ENCODE measurements at regions not wholly inside any gene's neighbourhood (a gene's known extent, or its start where the extent isn't known, plus 50 kb on each side); places are given as distances from the start of the nearest gene placed in this dataset.

GRCh38 chr4:31964685-31965084, 1244.5 kb downstream of the PCDH7 start:
- Mint-ChIP-seq H3K36me3 (ENCODE audit: insufficient read depth) (no peaks in the 10 kb centered on the region), H3K27ac (ENCODE audit: low read depth) (no peak overlapping the region), H3K9me3 (peaks cover 15% of the 10 kb centered on the region), H3K27me3 (no peaks in the 10 kb centered on the region), H3K4me3 (no peak overlapping the region), H3K4me1 (no peaks in the 10 kb centered on the region)
- DNase-seq (ENCODE audit: low spot score in 2 of 2) (no peak), ATAC-seq (replicated peaks; ENCODE audit: extremely low read depth, poor library complexity, severe bottlenecking) (no peak)

- ATAC-seq (replicated peaks; ENCODE audit: extremely low read depth, poor library complexity, severe bottlenecking): no peak
- H3K27ac Mint-ChIP-seq (ENCODE audit: low read depth): no peak overlapping the region
Measured at GRCh38 chr4:31968842-31969241, 1248.7 kb downstream of the PCDH7 start.

GRCh38 chr4:31974490-31975002, 1254.4 kb downstream of the PCDH7 start:
- DNase-seq (ENCODE audit: low spot score in 2 of 2) (no peak), ATAC-seq (replicated peaks; ENCODE audit: extremely low read depth, poor library complexity, severe bottlenecking) (no peak)
- Mint-ChIP-seq H3K27me3 (no peaks in the 10 kb centered on the region), H3K36me3 (ENCODE audit: insufficient read depth) (no peaks in the 10 kb centered on the region), H3K27ac (ENCODE audit: low read depth) (no peak overlapping the region), H3K4me1 (no peaks in the 10 kb centered on the region), H3K9me3 (peaks cover 15% of the 10 kb centered on the region), H3K4me3 (no peak overlapping the region)

More at GRCh38 chr4:31968842-31969241, 1248.7 kb downstream of the PCDH7 start:
- DNase-seq (ENCODE audit: low spot score in 2 of 2): no peak
- Mint-ChIP-seq H3K9me3 (no peaks in the 10 kb centered on the region), H3K27me3 (no peaks in the 10 kb centered on the region), H3K4me3 (no peak overlapping the region), H3K4me1 (no peaks in the 10 kb centered on the region), H3K36me3 (ENCODE audit: insufficient read depth) (no peaks in the 10 kb centered on the region)

- no peak overlapping the region for H3K27ac Mint-ChIP-seq (ENCODE audit: low read depth)
- no peaks in the 10 kb centered on the region for H3K27me3 Mint-ChIP-seq
- no peak for ATAC-seq (replicated peaks; ENCODE audit: extremely low read depth, poor library complexity, severe bottlenecking)
- DNase-seq (ENCODE audit: low spot score in 2 of 2): no peak
- no peaks in the 10 kb centered on the region for H3K36me3 Mint-ChIP-seq (ENCODE audit: insufficient read depth)
- no peaks in the 10 kb centered on the region for H3K4me1 Mint-ChIP-seq
- peaks cover 18% of the 10 kb centered on the region for H3K9me3 Mint-ChIP-seq
- no peak overlapping the region for H3K4me3 Mint-ChIP-seq
Measured at GRCh38 chr4:31979988-31980387, 1259.8 kb downstream of the PCDH7 start.

GRCh38 chr4:31983246-31983645, 1263.1 kb downstream of the PCDH7 start:
- DNase-seq (ENCODE audit: low spot score in 2 of 2): no peak
- Mint-ChIP-seq H3K9me3 (peaks cover 13% of the 10 kb centered on the region), H3K27me3 (no peaks in the 10 kb centered on the region), H3K4me1 (no peaks in the 10 kb centered on the region), H3K36me3 (ENCODE audit: insufficient read depth) (no peaks in the 10 kb centered on the region), H3K4me3 (no peak overlapping the region), H3K27ac (ENCODE audit: low read depth) (no peak overlapping the region)
- no peak for ATAC-seq (replicated peaks; ENCODE audit: extremely low read depth, poor library complexity, severe bottlenecking)

- H3K36me3 Mint-ChIP-seq (ENCODE audit: insufficient read depth): no peaks in the 10 kb centered on the region
- H3K9me3 Mint-ChIP-seq: peaks cover 10% of the 10 kb centered on the region
- no peaks in the 10 kb centered on the region for H3K4me1 Mint-ChIP-seq
- DNase-seq (ENCODE audit: low spot score in 2 of 2): no peak
- no peak overlapping the region for H3K4me3 Mint-ChIP-seq
- no peak for ATAC-seq (replicated peaks; ENCODE audit: extremely low read depth, poor library complexity, severe bottlenecking)
- no peaks in the 10 kb centered on the region for H3K27me3 Mint-ChIP-seq
- no peak overlapping the region for H3K27ac Mint-ChIP-seq (ENCODE audit: low read depth)
Measured at GRCh38 chr4:31983677-31984076, 1263.5 kb downstream of the PCDH7 start.

- no peaks in the 10 kb centered on the region for H3K4me1 Mint-ChIP-seq
- H3K27ac Mint-ChIP-seq (ENCODE audit: low read depth): no peak overlapping the region
- no peaks in the 10 kb centered on the region for H3K27me3 Mint-ChIP-seq
- ATAC-seq (replicated peaks; ENCODE audit: extremely low read depth, poor library complexity, severe bottlenecking) (no peak), DNase-seq (ENCODE audit: low spot score in 2 of 2) (no peak)
- peaks cover 6% of the 10 kb centered on the region for H3K9me3 Mint-ChIP-seq
- H3K4me3 Mint-ChIP-seq: no peak overlapping the region
- H3K36me3 Mint-ChIP-seq (ENCODE audit: insufficient read depth): no peaks in the 10 kb centered on the region
Measured at GRCh38 chr4:31984872-31985271, 1264.7 kb downstream of the PCDH7 start.

GRCh38 chr4:31995943-31996901, 1276.1 kb downstream of the PCDH7 start:
- no peaks in the 10 kb centered on the region for H3K4me1 Mint-ChIP-seq
- H3K27ac Mint-ChIP-seq (ENCODE audit: low read depth): no peak overlapping the region
- H3K9me3 Mint-ChIP-seq: peaks cover 9% of the 10 kb centered on the region
- ATAC-seq (replicated peaks; ENCODE audit: extremely low read depth, poor library complexity, severe bottlenecking) (no peak), DNase-seq (ENCODE audit: low spot score in 2 of 2) (no peak)
- H3K27me3 Mint-ChIP-seq: no peaks in the 10 kb centered on the region
- H3K4me3 Mint-ChIP-seq: no peak overlapping the region
- H3K36me3 Mint-ChIP-seq (ENCODE audit: insufficient read depth): no peaks in the 10 kb centered on the region

- no peaks in the 10 kb centered on the region for H3K4me1 Mint-ChIP-seq
- H3K27ac Mint-ChIP-seq (ENCODE audit: low read depth): no peak overlapping the region
- H3K27me3 Mint-ChIP-seq: no peaks in the 10 kb centered on the region
- ATAC-seq (replicated peaks; ENCODE audit: extremely low read depth, poor library complexity, severe bottlenecking) (no peak), DNase-seq (ENCODE audit: low spot score in 2 of 2) (no peak)
- no peaks in the 10 kb centered on the region for H3K36me3 Mint-ChIP-seq (ENCODE audit: insufficient read depth)
- H3K9me3 Mint-ChIP-seq: peaks cover 11% of the 10 kb centered on the region
- H3K4me3 Mint-ChIP-seq: no peak overlapping the region
Measured at GRCh38 chr4:31998807-31999206, 1278.6 kb downstream of the PCDH7 start.

- no peaks in the 10 kb centered on the region for H3K27me3 Mint-ChIP-seq
- no peak for ATAC-seq (replicated peaks; ENCODE audit: extremely low read depth, poor library complexity, severe bottlenecking)
- H3K27ac Mint-ChIP-seq (ENCODE audit: low read depth): no peak overlapping the region
- H3K4me1 Mint-ChIP-seq: no peaks in the 10 kb centered on the region
- no peak overlapping the region for H3K4me3 Mint-ChIP-seq
- no peaks in the 10 kb centered on the region for H3K36me3 Mint-ChIP-seq (ENCODE audit: insufficient read depth)
- H3K9me3 Mint-ChIP-seq: peaks cover 15% of the 10 kb centered on the region
- no peak for DNase-seq (ENCODE audit: low spot score in 2 of 2)
Measured at GRCh38 chr4:31999848-32000247, 1279.7 kb downstream of the PCDH7 start.

- Mint-ChIP-seq H3K4me3 (no peak overlapping the region), H3K27me3 (no peaks in the 10 kb centered on the region), H3K4me1 (no peaks in the 10 kb centered on the region), H3K36me3 (ENCODE audit: insufficient read depth) (no peaks in the 10 kb centered on the region), H3K9me3 (peaks cover 20% of the 10 kb centered on the region), H3K27ac (ENCODE audit: low read depth) (no peak overlapping the region)
- ATAC-seq (replicated peaks; ENCODE audit: extremely low read depth, poor library complexity, severe bottlenecking): no peak
- no peak for DNase-seq (ENCODE audit: low spot score in 2 of 2)
Measured at GRCh38 chr4:32000846-32001488, 1280.8 kb downstream of the PCDH7 start.

- Mint-ChIP-seq H3K4me1 (no peaks in the 10 kb centered on the region), H3K27me3 (no peaks in the 10 kb centered on the region), H3K27ac (ENCODE audit: low read depth) (no peak overlapping the region)
Measured at GRCh38 chr4:32002037-32002747, 1282.0 kb downstream of the PCDH7 start.

More at GRCh38 chr4:32002037-32002747, 1282.0 kb downstream of the PCDH7 start:
- no peak overlapping the region for H3K4me3 Mint-ChIP-seq
- no peaks in the 10 kb centered on the region for H3K36me3 Mint-ChIP-seq (ENCODE audit: insufficient read depth)
- ATAC-seq (replicated peaks; ENCODE audit: extremely low read depth, poor library complexity, severe bottlenecking) (no peak), DNase-seq (ENCODE audit: low spot score in 2 of 2) (no peak)
- H3K9me3 Mint-ChIP-seq: peaks cover 20% of the 10 kb centered on the region
